ENCODE measurements at regions not wholly inside any gene's neighbourhood (a gene's known extent, or its start where the extent isn't known, plus 50 kb on each side); places are given as distances from the start of the nearest gene placed in this dataset.
"Not testable (repeated sequence)": the region's sequence is repeated elsewhere in the genome, so short reads cannot be mapped to it uniquely, and the experiment has no call there.

DNA sequence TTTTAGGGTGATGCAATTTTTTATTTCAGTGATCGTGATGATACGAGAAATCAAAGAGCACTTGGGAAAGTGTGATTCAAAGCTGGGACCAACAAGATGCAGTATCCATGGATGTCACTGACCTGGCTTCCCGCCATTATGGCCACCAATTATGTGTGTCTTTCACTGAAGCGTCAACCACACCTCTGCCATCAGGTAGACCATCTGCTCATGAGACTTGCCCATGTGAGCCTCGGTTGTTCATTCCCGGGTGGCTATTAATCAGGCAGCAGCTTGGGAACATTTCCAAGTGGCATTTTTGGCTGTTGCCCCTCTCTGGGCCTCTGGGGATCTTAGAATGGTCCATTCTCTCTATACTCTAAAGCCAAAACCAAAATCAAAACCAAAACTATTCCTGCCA is 436.0 kb upstream of the ADAMTSL1 start:
- no peak for DNase-seq

DNA sequence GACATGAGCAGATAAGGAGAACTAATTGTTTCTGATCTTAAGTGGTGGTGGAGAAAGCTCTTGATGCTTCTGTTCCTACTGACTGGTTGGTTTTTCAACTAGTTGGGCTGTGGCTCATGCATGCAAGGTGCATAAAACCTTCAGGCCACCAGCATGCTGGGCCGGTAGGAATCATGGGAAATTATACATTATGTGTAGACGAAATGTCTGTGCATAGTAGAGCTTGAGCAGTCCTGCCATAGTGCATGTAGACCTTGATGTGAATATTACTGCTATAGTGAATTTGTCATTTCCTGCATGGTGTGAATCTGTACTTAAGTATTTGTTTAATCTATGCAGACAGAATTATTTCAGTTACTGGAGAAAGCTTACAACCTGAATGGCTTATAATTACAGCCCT is 433.6 kb upstream of the ADAMTSL1 start:
- no peak for DNase-seq

DNA sequence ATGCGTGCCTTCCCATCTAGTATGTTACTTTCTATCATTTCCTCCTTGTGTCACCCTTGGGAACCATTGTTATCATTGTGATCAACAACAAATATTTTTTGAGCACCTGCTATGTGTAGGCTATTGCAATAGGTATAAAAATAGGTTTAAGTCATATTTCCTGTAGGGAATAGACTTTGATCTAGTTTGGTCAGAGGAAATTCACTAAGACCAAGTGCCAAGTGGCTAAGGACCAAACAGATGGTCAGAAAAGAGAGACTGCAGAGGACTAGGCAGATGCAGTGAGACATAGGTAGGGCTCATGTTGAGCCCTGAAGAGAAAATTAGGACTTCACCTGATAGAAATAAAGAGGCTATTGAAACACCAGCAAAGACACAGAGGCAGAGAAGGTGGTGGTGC is 430.0 kb upstream of the ADAMTSL1 start:
- no peak for DNase-seq

DNA sequence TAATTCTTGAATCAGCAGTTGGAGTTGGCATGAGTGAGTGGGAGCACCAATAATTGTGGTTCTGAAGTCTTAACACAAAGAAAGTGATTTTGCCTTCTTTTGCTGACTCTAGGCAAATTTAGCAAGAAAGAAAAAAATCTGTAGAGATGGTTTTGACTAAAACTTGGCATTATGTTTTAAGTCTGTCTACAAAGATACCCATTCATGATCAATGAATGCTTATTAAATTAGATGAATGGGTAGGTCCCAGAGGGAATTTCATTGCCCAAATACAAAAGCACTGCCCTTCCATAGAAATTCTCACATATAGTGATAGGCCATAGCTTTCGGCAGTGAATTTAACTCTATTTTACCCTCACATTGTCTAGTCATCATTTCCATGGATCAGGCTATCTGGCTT is 428.6 kb upstream of the ADAMTSL1 start:
- DNase-seq = no peak

DNA sequence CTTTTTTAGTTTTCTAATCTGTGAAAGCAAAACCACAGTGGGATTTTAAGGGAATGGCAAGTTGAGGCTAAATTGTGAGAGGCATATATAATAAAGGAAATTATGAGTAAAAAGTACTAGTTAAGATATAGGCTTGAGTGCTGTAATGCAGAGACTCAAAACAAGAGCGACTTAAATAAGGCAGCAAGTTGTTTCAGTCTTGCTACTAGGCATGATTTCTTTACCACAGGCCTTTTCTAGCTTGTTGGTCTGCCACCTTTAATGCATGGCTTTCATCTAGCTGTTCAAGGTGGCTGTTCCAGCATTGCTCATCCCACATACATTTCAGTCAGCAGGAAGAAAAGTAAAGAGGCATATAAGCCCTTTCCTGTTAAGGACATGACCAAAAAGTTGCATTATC is 427.9 kb upstream of the ADAMTSL1 start:
- no peak for DNase-seq

DNA sequence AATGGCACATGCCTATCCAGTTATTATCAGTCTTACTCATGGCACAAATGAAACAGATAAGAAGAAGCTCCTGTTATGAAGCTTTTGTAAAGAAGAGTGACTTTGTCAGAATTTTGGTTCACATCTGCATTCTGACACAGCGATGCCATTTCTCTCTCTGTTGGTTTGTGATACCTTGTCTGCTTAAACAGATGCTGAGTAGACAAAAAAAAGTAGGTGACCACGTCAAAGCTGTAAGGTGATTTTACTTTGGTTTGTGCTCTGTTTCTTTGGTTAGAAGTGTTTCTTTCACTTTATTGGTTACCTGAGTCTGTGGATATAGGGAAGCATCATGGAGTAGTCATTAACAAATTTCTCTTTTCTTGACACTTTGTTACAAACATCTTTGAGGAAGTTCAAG is 422.3 kb upstream of the ADAMTSL1 start:
- DNase-seq = no peak

DNA sequence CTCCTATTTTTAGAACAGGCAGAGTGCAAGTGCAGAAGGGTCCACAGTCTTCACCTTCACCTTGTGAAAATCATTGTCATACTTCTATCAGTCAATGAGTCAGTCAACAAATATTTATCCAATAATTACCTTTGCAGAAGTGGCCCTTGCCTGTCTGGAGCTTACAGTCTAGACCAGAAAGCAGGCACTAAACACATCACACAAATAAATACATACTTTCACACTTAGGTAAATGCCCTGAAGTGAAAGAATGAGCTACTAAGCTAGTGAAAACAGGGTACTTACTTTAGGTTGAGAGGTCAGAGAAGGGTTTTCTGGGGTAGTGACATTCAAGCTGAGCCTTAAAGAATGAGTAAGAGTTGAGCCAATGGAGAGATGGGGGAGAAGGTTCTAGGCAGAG is 421.9 kb upstream of the ADAMTSL1 start:
- DNase-seq = no peak

DNA sequence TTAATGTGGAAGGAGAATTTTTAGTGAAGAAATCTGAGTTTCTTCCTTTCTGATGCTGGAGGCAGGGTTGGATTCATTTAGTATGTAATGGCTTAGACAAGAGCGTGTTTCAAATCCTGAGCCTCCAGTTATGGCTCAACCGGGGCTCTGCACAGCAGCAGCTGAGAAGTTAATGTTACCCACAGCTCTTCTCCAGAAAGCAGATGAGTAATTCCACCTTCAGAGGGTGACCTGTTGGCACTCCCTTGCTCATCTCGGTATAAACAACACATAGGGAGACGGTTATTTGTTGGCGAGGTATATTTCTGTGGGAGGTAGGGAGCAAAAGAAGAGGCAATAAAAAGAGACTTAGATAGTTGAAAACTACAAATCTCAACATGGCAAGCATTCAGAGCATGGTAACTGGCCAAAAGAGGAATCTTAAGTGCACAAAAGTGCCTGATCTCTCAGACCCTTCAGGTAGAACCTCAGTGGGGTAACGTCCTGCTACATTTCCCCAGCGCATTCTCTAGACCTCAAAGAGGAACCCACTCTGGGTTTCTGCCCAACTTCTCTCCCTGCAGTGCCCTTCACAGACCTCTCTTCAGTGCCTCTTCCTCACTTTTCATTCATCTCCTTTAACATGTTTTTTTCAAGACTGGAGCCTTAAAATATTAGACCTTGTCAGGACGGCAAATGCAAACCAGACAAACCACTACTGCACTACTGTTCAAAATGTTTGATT is 417.5 kb upstream of the ADAMTSL1 start:
- DNase-seq = peak in 1 of 2 experiments; percentile 7

DNA sequence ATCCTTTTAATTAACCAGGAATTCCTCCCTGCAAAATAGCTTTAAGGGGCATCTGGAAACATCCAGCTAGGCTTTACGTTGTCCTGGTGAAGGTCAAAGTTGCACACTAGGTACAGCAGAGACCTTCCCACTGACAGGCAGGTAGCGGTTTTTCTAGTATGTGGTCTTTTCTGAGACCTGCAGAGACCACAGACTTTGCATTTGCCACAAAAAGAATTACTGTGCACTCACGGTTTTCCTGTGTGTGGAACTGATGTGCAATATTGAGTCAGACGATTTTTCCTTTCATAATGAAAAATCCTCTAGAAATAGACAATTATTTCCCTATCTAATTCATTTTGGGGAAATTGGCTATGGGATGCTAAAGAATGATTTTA is 417.0 kb upstream of the ADAMTSL1 start:
- no peak for DNase-seq

DNA sequence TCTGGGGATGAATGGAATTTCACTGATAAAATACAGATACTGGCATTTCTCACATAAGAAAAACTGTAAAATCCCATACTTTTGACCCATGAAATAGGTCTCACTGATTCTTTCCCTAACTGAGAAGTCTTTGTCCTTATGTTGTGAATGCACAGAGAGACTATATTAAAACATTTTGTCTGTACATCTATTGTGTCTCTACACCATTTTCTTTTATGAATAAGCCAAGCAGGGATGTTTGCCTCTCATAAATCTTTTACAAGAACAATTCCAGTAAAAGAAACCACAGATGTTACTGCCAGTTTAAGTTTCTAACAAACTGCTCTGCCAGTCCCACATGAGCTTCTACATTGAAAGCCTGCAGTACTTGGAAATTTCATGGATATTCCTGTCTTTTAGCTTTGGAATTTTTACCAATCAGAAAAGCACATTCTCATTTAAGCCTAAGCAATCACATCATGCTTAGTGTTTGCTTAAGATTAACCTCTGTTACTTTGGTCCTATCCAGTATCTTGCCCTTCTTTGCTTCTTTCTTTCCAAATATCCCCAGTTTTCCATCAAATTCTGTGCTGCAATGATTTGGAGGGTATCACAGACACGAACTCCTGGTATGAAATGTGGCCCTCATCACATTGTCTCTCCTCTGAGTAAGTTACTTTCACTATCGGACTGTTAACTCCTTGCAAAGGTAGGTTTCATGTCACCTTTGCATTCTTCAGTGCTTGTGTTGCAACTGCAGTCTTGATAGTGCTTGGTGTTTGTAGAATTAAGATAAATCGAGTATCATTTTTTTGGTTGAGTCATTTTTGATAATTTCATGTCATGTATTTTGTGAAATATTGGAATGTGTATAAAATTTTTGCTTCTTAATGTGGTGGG is 415.1 kb upstream of the ADAMTSL1 start:
- DNase-seq = no peak

DNA sequence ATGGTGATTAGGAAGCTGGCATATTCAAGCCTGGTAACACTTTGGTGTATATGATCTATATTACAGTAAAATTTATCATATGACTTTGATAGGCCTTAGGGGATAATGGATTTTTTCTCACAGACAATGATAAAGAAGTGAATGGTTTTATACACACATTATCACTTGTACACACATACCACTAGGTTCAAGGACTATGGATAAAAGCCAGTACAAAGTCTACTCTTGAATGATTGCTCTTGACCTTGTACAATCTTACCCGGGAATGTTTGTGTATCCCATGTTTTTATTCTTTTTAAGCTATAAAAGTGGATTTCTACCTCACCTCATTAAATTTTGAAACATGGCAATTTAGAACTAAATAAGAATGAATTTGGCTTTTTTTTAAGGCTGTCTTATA is 414.5 kb upstream of the ADAMTSL1 start:
- DNase-seq = no peak

DNA sequence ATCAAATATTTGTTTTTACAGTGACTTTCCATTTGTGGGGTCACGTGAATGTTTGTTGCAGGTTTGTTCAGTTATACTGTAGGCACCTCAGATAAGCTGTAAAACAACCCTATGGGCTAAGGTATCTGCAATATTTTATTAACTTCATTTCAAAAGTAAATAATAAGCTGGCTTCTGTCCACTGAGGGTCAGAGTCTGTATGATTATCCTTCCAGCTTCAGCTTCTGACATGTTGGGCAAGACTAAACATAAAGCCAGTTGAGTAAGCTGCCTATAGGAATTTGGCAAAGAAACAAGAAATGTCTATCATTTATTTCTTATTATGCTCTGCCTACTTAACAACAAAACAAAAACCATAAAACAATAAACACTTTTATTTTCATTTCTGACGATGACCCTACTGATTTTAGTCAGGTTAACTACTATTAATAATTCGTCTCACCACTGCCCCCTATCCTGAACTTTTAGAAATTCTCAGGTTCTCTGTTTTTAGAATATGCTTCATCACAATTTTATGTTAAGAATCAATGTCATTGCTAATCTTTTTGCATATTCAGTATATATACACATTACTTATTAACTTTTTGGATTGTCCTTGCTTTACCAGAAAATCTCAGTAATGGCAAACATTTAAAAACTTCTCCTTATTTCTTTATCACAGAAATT is 413.6 kb upstream of the ADAMTSL1 start:
- DNase-seq = peak in 1 of 2 experiments; percentile 4

DNA sequence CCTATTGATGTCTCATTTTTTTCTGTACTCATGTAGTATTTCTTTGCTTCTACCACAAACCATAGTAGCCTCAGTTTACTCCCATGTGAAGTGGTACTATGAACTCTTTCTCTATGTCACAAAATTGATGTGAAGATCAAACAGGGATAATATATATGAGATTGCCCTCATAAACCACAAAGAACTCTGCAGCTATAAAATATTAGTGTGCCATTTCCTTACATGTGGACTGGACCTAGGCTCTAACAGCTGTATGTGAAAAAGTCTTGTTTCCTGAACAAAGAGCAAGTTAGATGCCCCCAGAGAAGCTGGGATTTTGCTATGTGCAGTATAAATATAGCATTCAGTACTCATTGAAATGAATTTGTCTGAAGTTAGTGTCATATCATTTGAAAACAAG is 412.6 kb upstream of the ADAMTSL1 start:
- DNase-seq = no peak

DNA sequence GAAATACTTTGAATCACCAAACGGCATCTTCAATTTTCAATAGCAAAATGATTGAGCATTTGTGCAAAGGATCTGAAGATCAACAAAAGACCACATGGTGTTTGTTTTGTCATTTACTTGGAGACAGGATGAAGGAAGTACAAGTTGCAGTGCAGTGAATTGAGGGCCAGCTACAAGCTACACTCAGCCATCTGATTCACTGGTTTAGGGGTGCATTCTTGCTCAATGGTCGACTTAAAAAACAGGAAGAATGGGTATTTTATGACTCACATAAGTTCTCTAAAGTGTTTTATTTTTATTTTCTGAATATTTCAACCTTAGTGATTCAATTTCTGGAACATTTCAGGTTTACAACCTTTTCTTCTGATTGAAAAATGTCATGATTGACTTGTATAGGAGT is 412.1 kb upstream of the ADAMTSL1 start:
- DNase-seq = peak; percentile 1 to 12

DNA sequence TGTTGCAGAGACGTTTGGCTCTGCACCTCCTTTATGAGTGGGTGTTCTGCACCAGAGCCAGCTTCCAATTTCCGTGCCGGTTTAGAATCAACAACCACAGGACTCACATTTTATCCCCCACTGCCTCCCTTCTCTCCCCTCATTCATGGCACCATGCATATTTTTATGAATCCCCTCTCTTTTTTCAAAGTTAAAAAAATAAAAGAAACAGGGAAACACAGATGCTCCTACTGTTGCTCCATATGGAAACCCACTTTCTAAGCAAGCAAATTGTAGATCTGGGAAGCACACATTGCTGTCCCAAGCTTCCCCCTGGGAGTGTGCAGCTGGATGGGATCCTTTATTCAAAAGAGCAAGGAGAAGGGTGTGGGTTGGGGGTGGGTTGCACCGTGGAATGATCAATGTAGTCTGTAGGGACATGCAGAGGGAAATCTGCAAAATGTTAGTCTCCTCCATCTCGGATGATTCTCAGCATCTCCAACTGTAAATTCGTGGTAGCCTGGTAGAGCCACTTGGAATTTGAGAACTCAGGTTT is 410.0 kb upstream of the ADAMTSL1 start:
- no peak for DNase-seq

DNA sequence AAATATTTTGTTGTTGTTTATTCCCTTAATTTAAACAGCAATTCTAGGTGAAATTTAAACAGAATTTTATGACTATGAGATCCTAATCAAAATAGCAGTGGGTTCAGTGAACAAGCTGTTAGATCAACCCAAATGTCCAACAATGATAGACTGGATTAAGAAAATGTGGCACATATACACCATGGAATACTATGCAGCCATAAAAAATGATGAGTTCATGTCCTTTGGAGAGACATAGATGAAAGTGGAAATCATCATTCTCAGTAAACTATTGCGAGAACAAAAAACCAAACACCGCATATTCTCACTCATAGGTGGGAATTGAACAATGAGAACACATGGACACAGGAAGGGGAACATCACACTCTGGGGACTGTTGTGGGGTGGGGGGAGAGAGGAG is 407.3 kb upstream of the ADAMTSL1 start:
- DNase-seq = not testable (repeated sequence)

DNA sequence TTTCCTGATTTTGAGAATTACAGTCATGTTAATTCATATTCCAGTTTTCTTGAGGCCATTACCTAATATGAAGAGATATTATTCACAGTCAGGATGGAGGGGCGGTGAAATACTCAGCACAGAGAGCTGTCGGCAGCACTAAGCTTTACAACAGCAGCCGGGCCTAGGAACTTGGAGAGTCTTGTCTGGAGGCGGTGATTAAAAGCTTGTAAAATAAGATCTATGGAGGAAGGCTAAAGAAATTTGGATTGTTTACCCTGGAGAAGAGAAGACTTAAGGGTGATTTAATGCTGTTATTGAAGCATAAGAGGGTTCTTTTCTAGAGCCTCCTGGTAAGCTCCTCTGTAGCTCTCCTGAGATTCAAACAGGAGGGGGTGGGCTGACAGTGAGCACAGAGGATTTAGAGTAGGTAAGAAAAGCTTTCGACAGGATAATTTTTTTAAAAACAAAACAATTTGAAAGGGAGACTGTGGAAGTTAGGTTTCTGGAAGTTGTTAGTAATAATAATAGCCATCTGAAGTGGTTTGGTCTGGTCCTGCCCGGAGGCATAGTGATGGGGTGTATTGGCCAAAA is 406.3 kb upstream of the ADAMTSL1 start:
- DNase-seq = no peak

DNA sequence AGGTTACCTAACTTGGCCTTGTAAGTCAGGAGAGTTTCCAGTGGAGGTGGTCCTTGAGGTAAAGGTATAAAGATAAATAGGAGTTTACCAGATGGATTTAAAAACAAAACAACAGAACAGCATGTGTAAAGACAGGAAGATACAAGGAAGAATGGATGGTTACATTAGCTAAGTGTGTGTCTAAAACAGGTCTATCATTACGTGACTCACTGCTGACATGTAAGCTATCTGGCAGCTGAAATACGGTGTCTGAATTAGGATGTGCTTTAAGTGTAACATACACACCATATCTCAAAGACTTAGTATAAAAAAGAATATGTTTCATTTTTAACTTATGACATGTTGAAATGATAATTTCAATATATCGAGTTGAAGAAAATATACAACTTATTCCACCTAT is 405.1 kb upstream of the ADAMTSL1 start:
- DNase-seq = no peak

DNA sequence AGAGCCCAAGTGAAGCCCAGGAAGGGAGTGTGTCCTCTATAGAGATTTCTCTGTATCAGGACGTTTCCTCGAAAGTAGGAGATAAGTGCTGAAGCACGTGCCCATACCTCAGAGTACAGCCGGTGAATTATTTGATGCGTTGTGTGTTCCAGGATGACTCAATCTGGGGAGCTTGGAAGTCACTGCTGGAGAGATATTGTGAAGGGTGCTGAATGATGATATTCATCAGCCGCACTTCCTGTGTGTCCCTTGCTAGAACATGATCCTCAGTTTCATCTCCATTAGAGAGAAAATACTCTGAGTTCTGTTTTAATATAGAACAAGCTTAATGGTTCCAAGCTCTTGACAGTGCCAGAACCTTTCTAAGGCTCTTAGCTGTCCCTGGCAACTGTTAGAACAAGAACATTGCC is 402.3 kb upstream of the ADAMTSL1 start:
- DNase-seq = no peak

DNA sequence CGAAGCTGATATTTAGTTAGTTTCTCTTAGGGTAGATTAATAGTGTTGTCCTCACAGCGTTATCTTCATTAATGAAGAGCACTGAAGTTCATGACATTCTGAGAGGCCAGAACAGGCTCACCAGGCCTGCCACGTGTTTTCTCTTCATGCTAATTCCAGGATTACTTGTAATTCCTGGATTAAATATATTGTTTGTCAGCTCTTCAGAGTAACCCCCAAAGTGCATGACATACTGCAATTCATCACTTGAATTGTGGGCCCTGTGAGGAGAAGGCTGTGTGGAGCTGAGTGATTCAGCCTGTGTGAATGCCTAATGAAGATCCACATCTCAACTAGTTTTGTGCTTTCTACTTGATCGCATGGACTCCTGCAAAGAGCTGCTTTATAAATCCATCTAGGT is 401.0 kb upstream of the ADAMTSL1 start:
- no peak for DNase-seq

DNA sequence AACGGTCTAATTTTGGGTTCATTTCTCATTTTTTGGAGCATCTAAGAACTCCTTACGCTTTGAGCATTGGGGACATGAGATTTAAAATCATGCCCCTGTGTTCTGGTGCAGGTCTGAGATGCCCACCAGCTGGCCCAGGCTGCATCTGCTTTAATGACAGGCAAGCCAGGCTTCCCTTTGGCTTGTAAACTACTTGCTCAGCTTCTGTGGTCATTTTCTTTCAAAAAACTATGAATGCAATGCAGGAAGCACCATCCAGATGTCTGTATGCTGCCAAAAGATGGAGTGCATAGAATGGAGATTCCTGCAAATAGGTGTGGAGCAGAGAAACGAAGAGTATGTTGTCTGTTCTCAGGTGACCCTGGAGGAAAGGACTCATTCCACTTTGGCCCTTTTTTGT is 399.9 kb upstream of the ADAMTSL1 start:
- DNase-seq = no peak

DNA sequence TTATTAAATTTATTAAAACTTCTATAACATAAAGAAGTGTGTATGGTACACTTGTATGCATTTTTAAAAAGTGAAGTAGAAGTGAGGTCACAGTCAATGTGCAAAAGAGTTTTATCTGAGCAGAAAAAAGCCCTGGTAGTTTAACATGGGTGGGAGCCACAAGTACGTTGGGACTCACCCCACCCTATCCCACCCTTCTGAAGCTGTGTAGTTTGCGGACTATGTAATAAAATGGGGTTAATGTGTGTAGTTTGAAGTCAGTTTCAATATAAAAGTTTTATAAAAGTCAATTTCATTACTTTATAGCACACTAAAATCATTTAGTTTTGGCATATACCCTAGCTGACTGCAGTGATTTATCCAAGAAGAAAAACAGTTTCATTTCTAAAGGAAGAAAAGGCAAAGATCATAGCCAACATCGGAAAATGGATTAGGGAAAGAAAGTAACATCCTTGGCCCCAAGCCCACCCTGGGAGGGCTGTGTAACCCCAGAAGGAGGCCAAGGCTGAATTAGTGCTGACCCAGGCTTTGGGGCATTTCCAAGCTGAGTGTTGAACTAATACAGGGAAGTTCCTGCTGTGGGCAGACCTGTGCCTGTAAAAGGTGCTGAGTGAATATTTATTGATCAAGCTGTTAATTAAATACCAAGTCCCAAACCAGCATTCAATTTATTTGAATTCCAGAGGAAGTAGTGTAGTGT is 398.6 kb upstream of the ADAMTSL1 start:
- DNase-seq = no peak
